GM18520 (cell line): ENCODE measurements at regions not wholly inside any gene's neighbourhood (a gene's known extent, or its start where the extent isn't known, plus 50 kb on each side); places are given as distances from the start of the nearest gene placed in this dataset.
A peak's percentile ranks its signal among the peaks of the same experiment; 100 is the strongest.
"Not testable (repeated sequence)": the region's sequence is repeated elsewhere in the genome, so short reads cannot be mapped to it uniquely, and the experiment has no call there.

Source experiments
- ATAC-seq: cut with Tn5 transposase; IDR thresholded peaks from one replicate; pipeline ENCODE4 v1.9.1; 2021; ENCODE audit not compliant: unreplicated experiment

DNA sequence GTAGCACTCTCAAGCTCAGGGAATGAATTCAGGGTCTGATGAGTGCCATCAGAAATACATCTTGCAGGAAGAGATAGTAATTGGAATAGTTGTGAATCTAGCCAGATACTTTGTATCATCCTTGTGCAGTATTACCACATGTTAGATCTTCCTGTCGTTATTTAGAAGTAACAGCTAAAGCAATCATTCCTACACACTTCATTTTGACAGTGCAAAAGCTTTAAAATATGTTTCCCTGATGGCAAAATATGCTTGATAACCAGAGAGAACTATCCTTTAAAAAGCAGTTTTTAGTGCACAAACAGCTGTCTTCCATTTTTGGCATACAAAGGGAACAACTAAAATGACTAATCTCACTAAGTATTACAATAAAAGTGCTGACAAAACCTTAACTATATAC lies 149.5 kb upstream of the SLC38A2 start:
- ATAC-seq = no peak

- no peak for ATAC-seq
These were observed 148.6 kb upstream of the SLC38A2 start for GRCh38 chr12:46521145-46521544.

DNA sequence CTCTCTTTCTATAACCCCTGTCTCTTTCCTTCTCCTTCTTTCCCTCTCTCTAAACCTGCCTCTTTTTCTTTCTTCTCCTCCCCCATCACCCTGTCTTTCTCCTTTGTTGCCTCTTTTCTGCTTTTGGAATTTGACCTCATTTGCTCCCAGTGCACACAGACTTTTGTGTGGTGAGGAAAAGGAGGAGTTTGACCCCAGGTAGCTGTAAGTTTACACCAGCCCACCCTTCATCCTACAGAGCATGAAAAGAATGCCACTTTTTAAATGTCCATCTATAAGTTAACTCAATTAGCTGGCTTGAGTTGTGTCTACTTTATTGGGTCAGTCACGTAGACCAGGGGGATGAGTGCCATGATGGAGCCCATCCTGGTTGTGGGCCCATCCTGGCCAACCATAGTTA lies 146.8 kb upstream of the SLC38A2 start:
- ATAC-seq = no peak

DNA sequence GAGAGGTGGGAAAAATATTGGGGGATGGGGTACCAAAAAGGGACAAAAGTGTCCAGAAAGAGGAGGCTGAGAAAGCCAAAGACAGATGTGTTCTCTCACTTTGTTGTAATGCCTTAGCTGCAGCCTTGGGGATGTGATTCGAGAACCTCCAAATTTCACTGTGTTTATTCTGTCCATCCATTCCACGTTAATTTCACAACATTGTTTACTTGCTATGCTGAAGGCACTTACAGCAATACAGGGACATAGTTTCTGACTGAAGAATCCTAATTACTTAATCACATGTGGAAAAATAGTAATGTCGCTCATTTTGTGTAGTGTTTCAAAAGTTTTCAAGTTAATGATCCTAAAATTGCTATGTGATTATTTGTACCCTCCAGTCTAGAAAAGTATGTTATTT lies 146.2 kb upstream of the SLC38A2 start:
- no peak for ATAC-seq

- no peak for ATAC-seq
These were observed 145.6 kb upstream of the SLC38A2 start for GRCh38 chr12:46518169-46518568.

- ATAC-seq = peak; percentile 18
These were observed 145.0 kb upstream of the SLC38A2 start for GRCh38 chr12:46517579-46517962.

- ATAC-seq = peak; percentile 95
These were observed 144.5 kb upstream of the SLC38A2 start for GRCh38 chr12:46516933-46517578.

- no peak for ATAC-seq
These were observed 143.8 kb upstream of the SLC38A2 start for GRCh38 chr12:46516238-46516932.

DNA sequence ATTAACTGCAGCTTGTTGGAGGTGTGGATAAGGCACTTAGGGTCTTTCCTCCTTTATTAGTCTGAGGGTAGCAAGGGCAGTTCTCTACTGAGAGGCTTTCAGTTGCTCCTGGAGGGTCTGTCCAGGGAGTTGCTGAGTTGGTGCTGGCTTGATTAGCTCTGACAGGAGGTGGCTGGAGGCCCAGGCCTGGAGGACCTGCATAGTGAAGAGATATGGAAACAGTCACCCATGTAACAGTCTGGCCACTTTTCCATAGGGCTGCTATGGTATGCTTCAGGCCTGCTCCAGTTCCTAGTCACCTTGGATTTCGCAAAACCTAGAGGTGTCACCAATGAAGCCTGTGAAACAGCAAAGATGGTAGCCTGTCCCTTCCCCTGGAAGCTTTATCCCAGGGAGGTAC lies 143.3 kb upstream of the SLC38A2 start:
- no peak for ATAC-seq

- no peak for ATAC-seq
These were observed 142.3 kb upstream of the SLC38A2 start for GRCh38 chr12:46514886-46515285.

GRCh38 chr12:46510257-46510656 lies 137.7 kb upstream of the SLC38A2 start:
- not testable (repeated sequence) for ATAC-seq

DNA sequence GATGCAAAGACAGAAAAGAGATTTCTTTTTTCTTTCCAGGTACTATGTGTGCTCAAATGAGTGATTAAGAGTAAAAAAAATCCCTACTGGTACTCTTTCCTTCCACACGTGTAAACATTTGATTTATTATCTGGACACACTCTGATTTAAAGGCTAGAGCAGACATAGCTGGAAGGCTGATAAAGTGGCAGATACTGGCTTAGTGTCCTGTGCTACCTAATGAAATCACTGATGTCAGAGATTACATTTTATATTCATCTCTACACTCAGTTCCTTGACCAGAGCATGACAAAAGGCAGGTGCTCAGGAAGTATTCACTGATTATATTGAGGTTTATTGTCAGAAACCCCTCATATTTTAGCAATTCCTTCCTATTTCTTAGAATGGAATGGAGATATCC lies 136.6 kb upstream of the SLC38A2 start:
- ATAC-seq = no peak

GRCh38 chr12:46508651-46509050 lies 136.1 kb upstream of the SLC38A2 start:
- no peak for ATAC-seq

- ATAC-seq = no peak
These were observed 135.2 kb upstream of the SLC38A2 start for GRCh38 chr12:46507766-46508165.

DNA sequence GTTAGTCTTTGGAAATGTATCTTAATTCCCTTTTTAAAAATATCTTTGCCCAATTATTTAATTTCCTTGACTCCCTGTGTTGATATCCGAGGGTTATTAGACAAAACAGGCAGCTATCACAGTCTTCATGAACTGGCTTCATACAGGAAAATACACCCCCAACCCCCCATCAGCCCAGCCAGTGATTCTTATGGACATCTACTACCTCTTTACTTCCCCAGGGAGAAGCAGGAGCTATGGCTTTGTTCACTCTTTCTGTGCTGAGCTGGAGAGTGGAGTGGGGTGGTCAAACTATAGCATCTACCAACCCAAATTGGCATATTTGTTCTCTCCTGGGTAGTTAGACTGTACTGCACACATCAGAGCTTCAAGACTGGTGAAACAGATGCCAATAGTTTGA lies 134.4 kb upstream of the SLC38A2 start:
- ATAC-seq = no peak

- no peak for ATAC-seq
These were observed 133.6 kb upstream of the SLC38A2 start for GRCh38 chr12:46506198-46506597.

GRCh38 chr12:46504494-46504893 lies 131.9 kb upstream of the SLC38A2 start:
- no peak for ATAC-seq

- no peak for ATAC-seq
These were observed 131.1 kb upstream of the SLC38A2 start for GRCh38 chr12:46503637-46504175.

DNA sequence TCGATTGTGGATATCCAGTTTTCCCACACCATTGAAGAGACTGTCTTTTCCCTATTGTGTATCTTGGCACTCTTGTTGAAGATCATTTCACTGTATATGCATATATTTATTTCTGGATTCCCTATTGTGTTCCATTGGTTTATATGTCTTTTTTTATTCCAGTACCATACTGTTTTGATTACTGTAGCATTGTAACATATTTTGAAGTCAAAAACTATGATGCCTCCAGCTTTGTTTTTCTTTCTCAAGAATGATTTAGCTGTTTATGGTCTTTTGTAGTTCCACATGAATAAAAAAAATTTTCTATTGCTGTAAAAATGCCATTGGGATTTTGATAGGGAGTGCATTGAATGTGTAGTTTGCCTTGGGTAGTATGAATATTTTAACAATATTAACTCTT lies 128.1 kb upstream of the SLC38A2 start:
- no peak for ATAC-seq

GRCh38 chr12:46499901-46500300 lies 127.3 kb upstream of the SLC38A2 start:
- ATAC-seq = peak; percentile 83

- ATAC-seq = no peak
These were observed 126.7 kb upstream of the SLC38A2 start for GRCh38 chr12:46499226-46499625.

DNA sequence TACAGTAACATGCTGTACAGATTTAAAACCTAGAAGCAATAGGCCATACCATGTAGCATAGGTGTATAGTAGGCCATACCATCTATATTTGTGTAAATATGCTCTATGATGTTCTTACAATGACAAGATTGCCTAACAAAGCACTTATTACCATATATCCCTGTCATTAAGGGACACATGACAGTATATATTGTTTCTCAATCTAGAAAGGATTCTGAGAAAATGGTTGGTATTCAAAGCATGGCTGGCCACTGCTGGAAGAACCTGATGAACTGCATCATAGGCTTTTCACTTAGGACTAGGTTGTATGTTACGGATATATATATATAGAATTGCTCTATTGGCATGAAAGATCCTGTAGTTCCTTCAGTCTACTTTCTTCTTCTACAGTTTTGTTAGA lies 125.2 kb upstream of the SLC38A2 start:
- ATAC-seq = no peak

DNA sequence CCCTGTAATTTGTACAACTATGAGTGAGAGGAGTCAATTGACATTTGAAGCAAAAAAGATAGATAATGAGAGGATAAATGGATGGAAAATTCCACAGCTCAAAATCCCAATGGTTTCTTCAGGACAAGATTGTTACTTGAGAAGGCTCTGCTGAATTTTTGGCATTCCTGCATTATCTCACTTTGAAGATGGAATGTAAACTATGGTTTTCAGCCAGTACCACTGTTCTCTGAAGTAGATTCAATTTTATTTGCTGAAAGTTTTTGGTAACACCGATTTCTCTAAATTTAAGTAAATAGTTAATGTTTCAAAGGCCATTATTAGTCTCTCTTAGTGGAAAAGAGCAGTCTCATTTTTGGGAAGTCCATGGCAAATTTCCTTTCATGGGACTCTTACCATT lies 121.9 kb upstream of the SLC38A2 start:
- ATAC-seq = no peak
